Activated T-helper 17 cell treated with anti-CD3 and anti-CD28 coated beads, Interleukin-2, amount 50 U/mL, for 72 hours (primary cell): ENCODE measurements at regions not wholly inside any gene's neighbourhood (a gene's known extent, or its start where the extent isn't known, plus 50 kb on each side); places are given as distances from the start of the nearest gene placed in this dataset.
"Not testable (repeated sequence)": the region's sequence is repeated elsewhere in the genome, so short reads cannot be mapped to it uniquely, and the experiment has no call there.

Experiments used
- ATAC-seq: fragments of 150-1000 bp; cut with Tn5 transposase; replicated peaks from 2 replicates; pipeline ENCODE4 v1.10.0; 2021; ENCODE audit warnings: mild to moderate bottlenecking, moderate library complexity
- H3K27ac Mint-ChIP-seq: one replicate; pipeline ENCODE4 v1.8.0; 2022; ENCODE audit warnings: mixed read lengths
- H3K27me3 Mint-ChIP-seq: one replicate; pipeline ENCODE4 v1.8.0; 2022; ENCODE audit warnings: mixed read lengths
- H3K36me3 Mint-ChIP-seq: one replicate; pipeline ENCODE4 v1.8.0; 2022; ENCODE audit warnings: low read depth, mild to moderate bottlenecking, mixed read lengths
- H3K4me1 Mint-ChIP-seq: one replicate; pipeline ENCODE4 v1.8.0; 2022; ENCODE audit warnings: mixed read lengths
- H3K4me3 Mint-ChIP-seq: one replicate; pipeline ENCODE4 v1.8.0; 2022; ENCODE audit warnings: mild to moderate bottlenecking, mixed read lengths
- H3K9me3 Mint-ChIP-seq: one replicate; pipeline ENCODE4 v1.8.0; 2022; ENCODE audit warnings: mixed read lengths

GRCh38 chr22:49522582-49523373 is 304.9 kb downstream of the BRD1 start:
- no peak overlapping the region for H3K4me3 Mint-ChIP-seq
- H3K36me3 Mint-ChIP-seq, result no peaks in the 10 kb centered on the region
- peaks cover 7% of the 10 kb centered on the region for H3K4me1 Mint-ChIP-seq
- H3K9me3 Mint-ChIP-seq, result no peaks in the 10 kb centered on the region
- no peak for ATAC-seq
- H3K27ac Mint-ChIP-seq, result no peak overlapping the region
- H3K27me3 Mint-ChIP-seq, result no peaks in the 10 kb centered on the region

GRCh38 chr22:49521787-49522224 is 305.9 kb downstream of the BRD1 start:
- no peaks in the 10 kb centered on the region for H3K9me3 Mint-ChIP-seq

GRCh38 chr22:49519117-49519737 is 308.4 kb downstream of the BRD1 start:
- Mint-ChIP-seq H3K4me3 (no peak overlapping the region), H3K36me3 (no peaks in the 10 kb centered on the region), H3K9me3 (no peaks in the 10 kb centered on the region), H3K27me3 (no peaks in the 10 kb centered on the region), H3K27ac (no peak overlapping the region), H3K4me1 (peaks cover under 1% of the 10 kb centered on the region)
- ATAC-seq, result no peak

More at GRCh38 chr22:49521787-49522224, 305.9 kb downstream of the BRD1 start:
- Mint-ChIP-seq H3K4me3 (no peak overlapping the region), H3K27ac (no peak overlapping the region), H3K36me3 (no peaks in the 10 kb centered on the region), H3K27me3 (no peaks in the 10 kb centered on the region), H3K4me1 (no peaks in the 10 kb centered on the region)
- ATAC-seq, result no peak

GRCh38 chr22:49518436-49518970 is 309.2 kb downstream of the BRD1 start:
- no peak for ATAC-seq
- Mint-ChIP-seq H3K27me3 (no peaks in the 10 kb centered on the region), H3K27ac (no peak overlapping the region), H3K4me1 (peaks cover 7% of the 10 kb centered on the region), H3K9me3 (peaks cover 5% of the 10 kb centered on the region), H3K36me3 (no peaks in the 10 kb centered on the region), H3K4me3 (no peak overlapping the region)

- Mint-ChIP-seq H3K36me3 (no peaks in the 10 kb centered on the region), H3K27me3 (no peaks in the 10 kb centered on the region), H3K4me3 (no peak overlapping the region), H3K27ac (no peak overlapping the region), H3K9me3 (peaks cover 6% of the 10 kb centered on the region), H3K4me1 (peaks cover 9% of the 10 kb centered on the region)
- no peak for ATAC-seq
These were observed 309.9 kb downstream of the BRD1 start for GRCh38 chr22:49517667-49518185.

- no peaks in the 10 kb centered on the region for H3K36me3 Mint-ChIP-seq
- H3K9me3 Mint-ChIP-seq, result peaks cover 6% of the 10 kb centered on the region
- no peak for ATAC-seq
- H3K4me1 Mint-ChIP-seq, result peaks cover 9% of the 10 kb centered on the region
- no peak overlapping the region for H3K27ac Mint-ChIP-seq
- H3K27me3 Mint-ChIP-seq, result no peaks in the 10 kb centered on the region
- H3K4me3 Mint-ChIP-seq, result no peak overlapping the region
These were observed 310.5 kb downstream of the BRD1 start for GRCh38 chr22:49517211-49517610.

- Mint-ChIP-seq H3K9me3 (peaks cover 10% of the 10 kb centered on the region), H3K4me1 (peaks cover 9% of the 10 kb centered on the region), H3K27ac (no peak overlapping the region), H3K36me3 (no peaks in the 10 kb centered on the region), H3K27me3 (no peaks in the 10 kb centered on the region), H3K4me3 (no peak overlapping the region)
- no peak for ATAC-seq
These were observed 312.2 kb downstream of the BRD1 start for GRCh38 chr22:49515475-49515874.

- Mint-ChIP-seq H3K27ac (no peak overlapping the region), H3K4me3 (no peak overlapping the region), H3K4me1 (peaks cover 9% of the 10 kb centered on the region), H3K27me3 (no peaks in the 10 kb centered on the region), H3K36me3 (no peaks in the 10 kb centered on the region), H3K9me3 (peaks cover 10% of the 10 kb centered on the region)
- no peak for ATAC-seq
These were observed 313.0 kb downstream of the BRD1 start for GRCh38 chr22:49514641-49515040.

GRCh38 chr22:49514211-49514610 is 313.5 kb downstream of the BRD1 start:
- Mint-ChIP-seq H3K9me3 (peaks cover 10% of the 10 kb centered on the region), H3K27me3 (no peaks in the 10 kb centered on the region), H3K27ac (no peak overlapping the region), H3K4me3 (no peak overlapping the region), H3K36me3 (no peaks in the 10 kb centered on the region), H3K4me1 (peaks cover 9% of the 10 kb centered on the region)
- ATAC-seq, result no peak

GRCh38 chr22:49513358-49513851 is 314.3 kb downstream of the BRD1 start:
- no peak for ATAC-seq
- Mint-ChIP-seq H3K4me3 (no peak overlapping the region), H3K27ac (no peak overlapping the region), H3K27me3 (no peaks in the 10 kb centered on the region), H3K4me1 (peaks cover 9% of the 10 kb centered on the region), H3K36me3 (no peaks in the 10 kb centered on the region), H3K9me3 (peaks cover 10% of the 10 kb centered on the region)

- H3K36me3 Mint-ChIP-seq, result no peaks in the 10 kb centered on the region
- no peaks in the 10 kb centered on the region for H3K27me3 Mint-ChIP-seq
- H3K4me3 Mint-ChIP-seq, result no peak overlapping the region
- H3K9me3 Mint-ChIP-seq, result peaks cover 10% of the 10 kb centered on the region
- H3K27ac Mint-ChIP-seq, result no peak overlapping the region
- ATAC-seq, result no peak
- peaks cover 9% of the 10 kb centered on the region for H3K4me1 Mint-ChIP-seq
These were observed 315.0 kb downstream of the BRD1 start for GRCh38 chr22:49512487-49513165.

- H3K9me3 Mint-ChIP-seq, ATAC-seq, H3K4me3 Mint-ChIP-seq, H3K4me1 Mint-ChIP-seq, H3K27me3 Mint-ChIP-seq, H3K36me3 Mint-ChIP-seq: not testable (repeated sequence)
- peak overlapping the region; percentile 8 for H3K27ac Mint-ChIP-seq
These were observed 316.1 kb downstream of the BRD1 start for GRCh38 chr22:49511393-49512189.

- H3K4me1 Mint-ChIP-seq, result peaks cover 9% of the 10 kb centered on the region
- no peak overlapping the region for H3K4me3 Mint-ChIP-seq
- no peak for ATAC-seq
- H3K27ac Mint-ChIP-seq, result no peak overlapping the region
- H3K9me3 Mint-ChIP-seq, result peaks cover 13% of the 10 kb centered on the region
- no peaks in the 10 kb centered on the region for H3K27me3 Mint-ChIP-seq
- no peaks in the 10 kb centered on the region for H3K36me3 Mint-ChIP-seq
These were observed 317.0 kb downstream of the BRD1 start for GRCh38 chr22:49510718-49511117.

- no peak overlapping the region for H3K27ac Mint-ChIP-seq
- peaks cover 7% of the 10 kb centered on the region for H3K4me1 Mint-ChIP-seq
- no peaks in the 10 kb centered on the region for H3K36me3 Mint-ChIP-seq
- H3K4me3 Mint-ChIP-seq, result no peak overlapping the region
- H3K9me3 Mint-ChIP-seq, result peaks cover 13% of the 10 kb centered on the region
- no peak for ATAC-seq
- no peaks in the 10 kb centered on the region for H3K27me3 Mint-ChIP-seq
These were observed 318.7 kb downstream of the BRD1 start for GRCh38 chr22:49509016-49509415.
